Transverse colon (tissue), 4 donors: ENCODE measurements at regions not wholly inside any gene's neighbourhood (a gene's known extent, or its start where the extent isn't known, plus 50 kb on each side); places are given as distances from the start of the nearest gene placed in this dataset.

Experiments
- DNase-seq: peaks from one replicate; pipeline ENCODE4 v3.0.0-alpha.2; 2019
- H3K27ac ChIP-seq, 4 donors: fragments of 200-600 bp; sonication (generic); 2 replicates each; pipeline ENCODE4 v1.5.1; 2016 to 2018; ENCODE audit warnings: inconsistent platforms in 4 of 4
- H3K27me3 ChIP-seq: fragments of 200-600 bp; sonication (generic); 2 replicates; pipeline ENCODE4 v1.5.1; 2017; ENCODE audit warnings: inconsistent platforms
- H3K36me3 ChIP-seq, 4 donors: fragments of 200-600 bp; sonication (generic); 2 replicates each; pipeline ENCODE4 v1.5.1; 2017 to 2019; ENCODE audit warnings: inconsistent platforms in 4 of 4
- H3K4me1 ChIP-seq, 4 donors: fragments of 200-600 bp; sonication (generic); 2 replicates each; pipeline ENCODE4 v1.5.1; 2017 to 2020; ENCODE audit warnings: inconsistent platforms in 4 of 4
- H3K4me3 ChIP-seq, 4 donors: fragments of 200-600 bp; sonication (generic); 1 replicate in 1 of 4; 2 replicates in 3 of 4; pipeline versions ENCODE4 v1.5.1 to v1.6.1; 2017 to 2019; ENCODE audit warnings: inconsistent platforms in 4 of 4
- H3K9me3 ChIP-seq, 2 donors: fragments of 200-600 bp; sonication (generic); 2 replicates each; pipeline ENCODE4 v1.5.1; 2017 to 2019; ENCODE audit warnings: inconsistent platforms in 2 of 2
- CTCF ChIP-seq, 5 experiments: fragments of 200-600 bp in 3 of 5; fragments of 450-650 bp in 2 of 5; sonication (generic) in 3 of 5; IDR thresholded peaks; 1 replicate in 2 of 5; 2 replicates in 3 of 5; pipeline ENCODE4 v1.5.1; 2016 to 2017; ENCODE audit warnings: antibody characterized with exemption in 5 of 5, inconsistent platforms in 3 of 5, mild to moderate bottlenecking in 2 of 5, moderate library complexity in 1 of 5
- EP300 ChIP-seq: sonication (generic); formaldehyde crosslinking; IDR thresholded peaks from one replicate; pipeline ENCODE4 v1.6.1; 2017; ENCODE audit warnings: antibody characterized with exemption, low read depth
- POLR2A ChIP-seq: fragments of 450-650 bp; IDR thresholded peaks from one replicate; pipeline ENCODE4 v1.6.1; 2016; ENCODE audit warnings: antibody characterized with exemption, mild to moderate bottlenecking, moderate library complexity
- POLR2AphosphoS5 ChIP-seq, 3 donors: sonication (generic); formaldehyde crosslinking; IDR thresholded peaks; one replicate each; pipeline ENCODE4 v1.6.1; 2016; ENCODE audit warnings: antibody characterized with exemption in 3 of 3
- WGBS, 2 donors: methylation state at CpG; one replicate each; pipeline ENCODE4 v1.1.5; 2018; ENCODE audit warnings: low coverage in 1 of 2; 5-methylcytosine and 5-hydroxymethylcytosine counted together
- in situ Hi-C, 4 donors: fragments of 200-750 bp; cut with MboI; loops; one replicate each; pipeline versions ENCODE4 v1.15.0 to v1.15.1; 2017; ENCODE audit warnings: low sequenced_read_pairs in 3 of 4, low pct_ligation_motif_present in 1 of 4, low pct_unique_long_range_greater_than_20kb in 1 of 4
- intact Hi-C: fragments of 100-400 bp; cut with DNase I; formaldehyde crosslinking; loops from one replicate; pipeline ENCODE4 v1.15.1; 2023; ENCODE audit warnings: low total_unique reads

GRCh38 chr20:51210084-51210483 is 187.2 kb upstream of the KCNG1 start:
- no peak for TF ChIP-seq POLR2A
- TF ChIP-seq POLR2AphosphoS5 (IDR thresholded peaks at IDR 0.05), result no peak
- TF ChIP-seq EP300, result no peak
- TF ChIP-seq CTCF (IDR thresholded peaks at IDR 0.05), result no peak
- DNase-seq, result no peak
- Histone ChIP-seq H3K36me3 (no peaks in the 10 kb centered on the region), H3K27ac (no peak overlapping the region), H3K9me3 (no peaks in the 10 kb centered on the region), H3K4me3 (no peak overlapping the region), H3K27me3 (peaks cover 4% of the 10 kb centered on the region), H3K4me1 (peaks cover 0 to 8% (median 0%) of the 10 kb centered on the region in 4 donors)
- in situ Hi-C loops (no loop called here), intact Hi-C loops (no loop called here)
- 17 to 40% methylated on average over 1 of the region's 1 CpG for WGBS, 2 donors

- H3K4me1 ChIP-seq, result peaks cover 0 to 8% (median 0%) of the 10 kb centered on the region in 4 donors
- no peak overlapping the region for H3K27ac ChIP-seq
- no peak for DNase-seq
- WGBS, 2 donors, result 76 to 78% methylated on average over 1 to 3 of the region's 3 CpGs
- no peak for TF ChIP-seq POLR2AphosphoS5 (IDR thresholded peaks at IDR 0.05)
- no peaks in the 10 kb centered on the region for H3K9me3 ChIP-seq
- in situ Hi-C loops, result no loop called here
- intact Hi-C loops, result no loop called here
- no peak overlapping the region for H3K4me3 ChIP-seq
- no peaks in the 10 kb centered on the region for H3K36me3 ChIP-seq
- H3K27me3 ChIP-seq, result peaks cover 8% of the 10 kb centered on the region
Measured at GRCh38 chr20:51208162-51208561, 185.3 kb upstream of the KCNG1 start.

GRCh38 chr20:51206032-51206662 is 183.2 kb upstream of the KCNG1 start:
- no peak for TF ChIP-seq POLR2AphosphoS5 (IDR thresholded peaks at IDR 0.05)
- no peak for TF ChIP-seq CTCF (IDR thresholded peaks at IDR 0.05)
- TF ChIP-seq EP300, result no peak
- no peak for TF ChIP-seq POLR2A
- H3K36me3 ChIP-seq, result no peaks in the 10 kb centered on the region
- no peaks in the 10 kb centered on the region for H3K9me3 ChIP-seq
- 81 to 85% methylated on average over 3 to 5 of the region's 5 CpGs for whole genome bisulfite sequencing, 2 donors
- peaks cover 8% of the 10 kb centered on the region for H3K27me3 ChIP-seq
- H3K4me3 ChIP-seq, result no peak overlapping the region
- intact Hi-C loops, result no loop called here
- DNase-seq, result no peak
- H3K27ac ChIP-seq, result no peak overlapping the region
- in situ Hi-C loops, result no loop called here
- peaks cover 0 to 1% (median 0%) of the 10 kb centered on the region in 4 donors for H3K4me1 ChIP-seq

- H3K4me1 ChIP-seq, result no peaks in the 10 kb centered on the region
- intact Hi-C loops, result no loop called here
- WGBS, 2 donors, result 50 to 65% methylated on average over 1 of the region's 1 CpG
Measured at GRCh38 chr20:51204794-51205193, 181.9 kb upstream of the KCNG1 start.

More at GRCh38 chr20:51204794-51205193, 181.9 kb upstream of the KCNG1 start:
- no peak for TF ChIP-seq POLR2AphosphoS5 (IDR thresholded peaks at IDR 0.05)
- TF ChIP-seq CTCF (IDR thresholded peaks at IDR 0.05), result no peak
- TF ChIP-seq EP300, result no peak
- no peak overlapping the region for H3K4me3 ChIP-seq
- peaks cover 8% of the 10 kb centered on the region for H3K27me3 ChIP-seq
- H3K9me3 ChIP-seq, result no peaks in the 10 kb centered on the region
- H3K36me3 ChIP-seq, result no peaks in the 10 kb centered on the region
- DNase-seq, result no peak
- in situ Hi-C loops, result no loop called here
- no peak overlapping the region for H3K27ac ChIP-seq
